NCI-H2107 (cell line): ENCODE measurements at regions not wholly inside any gene's neighbourhood (a gene's known extent, or its start where the extent isn't known, plus 50 kb on each side); places are given as distances from the start of the nearest gene placed in this dataset.

Experiments
- DNase-seq: peaks from one replicate; lab custom pipeline; 2025; lab: John Stamatoyannopoulos, UW

DNA sequence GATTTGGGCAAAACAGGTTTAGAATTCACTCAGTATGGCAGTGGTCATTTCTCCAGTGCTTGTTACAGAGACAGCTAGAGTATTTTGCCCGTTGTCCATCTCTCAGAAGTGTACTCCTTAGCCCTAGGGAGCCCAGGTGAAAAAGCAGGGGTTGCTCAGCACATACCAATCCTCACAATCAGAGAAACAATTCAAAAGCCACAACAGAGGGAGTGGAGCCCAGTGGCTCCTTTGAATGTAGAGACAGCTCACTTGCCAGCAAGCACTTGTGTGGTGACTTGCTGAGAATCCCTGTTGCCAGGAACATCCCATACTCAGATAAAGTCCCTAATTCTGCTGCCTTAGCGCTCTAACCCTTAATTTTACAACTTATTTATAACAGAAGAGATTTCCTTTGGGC, 1488.3 kb downstream of the RPA4 start:
- DNase-seq = no peak

GRCh38 chrX:98379134-98379533, 1495.4 kb downstream of the RPA4 start:
- DNase-seq = no peak

DNA sequence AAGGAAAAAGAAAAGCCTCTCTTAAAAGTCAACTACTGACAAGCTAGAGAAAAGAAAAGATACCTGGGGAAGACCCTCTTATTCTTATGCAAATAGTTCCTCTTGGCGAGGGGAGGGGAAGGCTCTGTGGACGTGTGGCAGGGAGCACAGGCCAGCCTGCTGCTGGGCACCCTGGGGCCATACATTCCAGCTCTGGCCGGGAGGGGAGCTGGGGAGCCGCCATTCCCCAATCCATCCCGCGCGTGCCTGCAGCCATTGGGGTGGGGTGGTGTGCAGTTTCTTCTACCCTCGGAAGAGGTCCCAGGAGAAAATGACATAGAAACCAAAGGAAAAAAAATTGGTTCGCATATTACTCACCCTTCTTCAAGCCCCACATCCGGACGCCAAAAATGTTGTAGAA, 1496.4 kb downstream of the RPA4 start:
- DNase-seq = no peak

DNA sequence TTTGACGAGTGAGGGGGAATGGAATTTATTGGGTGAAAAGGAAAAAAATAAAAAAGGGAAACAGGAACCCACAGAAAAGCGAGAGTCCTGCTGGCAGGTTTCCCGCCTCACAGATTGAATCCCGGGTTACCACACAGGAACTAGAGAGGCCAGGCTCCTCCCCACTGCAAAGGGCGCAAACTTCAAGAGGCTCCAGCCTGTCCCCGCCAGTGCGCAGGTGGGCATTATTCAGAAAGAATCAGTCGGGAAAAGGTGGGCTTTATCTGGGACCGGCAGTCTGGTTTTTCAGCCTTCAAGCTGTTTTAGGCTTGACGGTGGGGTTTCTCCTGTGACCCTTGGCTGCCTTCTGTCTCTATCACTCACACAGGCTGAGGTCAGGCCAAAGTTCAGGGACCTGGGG, 1496.8 kb downstream of the RPA4 start:
- DNase-seq = no peak

DNA sequence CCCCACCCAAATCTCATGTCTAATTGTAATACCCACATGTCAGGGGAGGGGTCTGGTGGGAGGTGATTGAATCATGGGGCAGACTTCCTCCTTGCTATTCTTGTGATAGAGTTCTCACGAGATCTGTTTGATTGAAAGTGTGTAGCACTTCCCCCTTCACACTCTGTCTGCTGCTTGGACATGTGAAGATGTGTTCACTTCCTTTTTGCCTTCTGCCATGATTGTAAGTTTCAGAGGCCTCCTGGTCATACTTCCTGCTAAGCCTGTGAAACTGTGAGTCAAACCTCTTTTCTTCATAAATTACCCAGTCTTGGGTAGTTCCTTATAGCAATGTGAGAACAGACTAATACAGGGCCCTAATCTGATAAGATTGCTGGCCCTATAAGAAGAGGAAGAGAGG, 1514.8 kb downstream of the RPA4 start:
- DNase-seq = no peak

DNA sequence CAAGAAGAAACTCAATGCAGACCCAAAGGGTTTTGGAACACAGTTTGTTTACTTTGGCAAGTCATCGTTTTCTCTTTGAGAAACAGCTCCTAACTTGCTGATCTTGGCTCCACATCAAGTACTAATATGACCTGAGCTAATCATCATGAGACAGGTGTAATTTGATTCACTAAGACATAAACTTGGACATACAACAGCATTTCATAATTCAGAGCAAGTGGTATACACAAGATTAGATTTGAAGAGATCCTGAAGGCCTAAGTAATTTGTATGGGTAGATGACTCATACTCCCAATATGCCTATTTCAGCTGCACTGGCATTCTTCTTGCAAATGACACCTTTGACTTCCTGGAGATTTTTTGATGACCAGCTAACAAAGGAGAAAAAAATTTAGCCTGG, 1521.7 kb downstream of the RPA4 start:
- no peak for DNase-seq

DNA sequence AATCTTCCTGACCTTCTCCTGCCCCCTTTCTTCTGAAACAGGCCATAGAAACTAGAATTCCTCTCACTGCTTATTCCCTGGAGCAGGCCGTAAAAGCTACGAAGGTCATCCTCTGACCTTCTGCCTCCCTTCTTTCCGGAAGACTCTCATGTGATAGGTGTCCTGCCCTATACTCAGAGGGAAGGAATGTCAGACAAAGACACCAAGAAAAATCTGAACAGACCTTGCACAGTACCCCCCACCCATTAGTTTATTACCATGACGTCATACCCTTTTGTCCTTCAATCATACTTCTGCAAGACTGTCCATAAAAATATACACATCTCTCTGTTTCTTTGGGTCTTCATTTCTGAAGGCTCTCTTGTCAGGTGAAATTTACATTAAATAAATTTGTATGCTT, 1523.9 kb downstream of the RPA4 start:
- no peak for DNase-seq

- DNase-seq = no peak
Measured at GRCh38 chrX:98409867-98410266, 1526.2 kb downstream of the RPA4 start.

DNA sequence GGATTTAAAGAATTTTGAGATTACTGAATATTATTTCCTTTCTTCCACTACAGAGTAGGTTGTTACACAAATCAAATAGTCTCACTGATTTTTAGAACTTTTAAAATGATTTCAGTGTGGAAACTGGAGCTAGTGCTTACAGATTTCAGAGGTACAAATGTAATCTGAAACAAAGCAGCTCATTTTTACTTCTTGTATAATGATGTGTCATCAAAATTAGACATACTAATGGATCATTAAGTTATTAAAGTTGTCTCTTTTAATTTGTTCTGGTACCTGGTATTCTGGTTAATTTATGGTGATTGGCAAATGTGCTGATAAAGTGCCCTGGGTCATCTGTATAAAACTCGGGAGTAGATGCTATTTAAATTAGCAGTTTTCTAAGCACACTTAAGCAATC, 1528.3 kb downstream of the RPA4 start:
- no peak for DNase-seq

- DNase-seq = no peak
Measured at GRCh38 chrX:98422536-98422935, 1538.8 kb downstream of the RPA4 start.

DNA sequence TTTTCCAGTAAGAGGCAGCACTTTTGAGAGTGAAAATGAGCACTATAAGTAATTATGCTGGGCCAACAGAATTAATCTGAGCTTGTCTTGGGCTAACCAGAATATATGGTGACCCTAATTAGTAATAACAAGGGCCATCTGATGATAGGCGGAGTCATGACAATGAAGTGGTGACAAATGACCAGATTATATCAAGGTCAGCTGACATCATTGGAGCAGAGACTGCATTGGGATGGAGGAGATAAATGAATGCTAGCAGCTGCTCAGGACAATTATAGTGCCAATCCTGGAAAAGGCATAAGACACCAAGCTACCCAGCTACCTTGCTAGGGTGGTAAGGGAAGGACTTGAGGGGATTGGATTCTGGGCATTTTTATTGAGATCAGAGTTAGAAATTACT, 1548.7 kb downstream of the RPA4 start:
- no peak for DNase-seq

GRCh38 chrX:98448524-98448923, 1564.8 kb downstream of the RPA4 start:
- no peak for DNase-seq

- DNase-seq = no peak
Measured at GRCh38 chrX:98452456-98452855, 1568.7 kb downstream of the RPA4 start.

DNA sequence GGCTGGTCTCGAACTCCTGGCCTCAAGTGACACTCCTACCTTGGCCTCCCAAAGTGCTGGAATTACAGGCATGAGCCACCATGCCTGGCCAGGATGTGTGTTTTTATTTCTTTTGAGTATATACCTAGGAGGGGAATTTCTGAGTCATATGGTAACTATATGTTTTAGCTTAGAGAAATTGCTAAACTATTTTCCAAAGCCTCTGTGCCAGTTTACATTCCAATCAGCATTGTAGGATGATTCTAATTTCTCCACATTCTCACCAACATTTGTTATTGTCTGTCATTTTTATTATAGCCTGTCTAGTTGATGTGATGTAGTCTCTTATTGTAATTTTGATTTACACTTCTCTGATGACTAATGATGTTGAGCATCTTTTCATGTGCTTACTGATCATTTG, 1576.0 kb downstream of the RPA4 start:
- DNase-seq = no peak

DNA sequence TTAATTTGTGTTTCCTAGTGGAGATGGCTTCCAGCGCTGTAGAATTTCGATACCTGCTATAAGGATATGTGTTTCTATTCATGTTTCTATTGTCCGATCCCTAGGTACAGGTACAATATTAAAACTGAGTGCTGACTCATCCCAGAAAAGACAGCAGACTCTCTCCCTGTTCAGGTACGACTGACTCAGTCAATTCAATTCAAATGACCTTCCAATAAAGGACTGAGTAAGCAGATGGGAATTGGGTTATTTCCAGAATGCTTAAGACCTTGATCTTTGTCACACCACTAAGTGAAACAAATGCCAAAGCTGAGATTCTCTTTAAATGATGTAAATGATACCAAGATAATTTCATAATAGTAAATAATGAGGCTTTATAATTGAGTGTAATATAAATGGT, 1596.9 kb downstream of the RPA4 start:
- no peak for DNase-seq

GRCh38 chrX:98481636-98482035, 1597.9 kb downstream of the RPA4 start:
- DNase-seq = no peak

GRCh38 chrX:98490670-98491069, 1607.0 kb downstream of the RPA4 start:
- no peak for DNase-seq

- no peak for DNase-seq
Measured at GRCh38 chrX:98501426-98501825, 1617.7 kb downstream of the RPA4 start.

GRCh38 chrX:98506907-98507306, 1623.2 kb downstream of the RPA4 start:
- no peak for DNase-seq

DNA sequence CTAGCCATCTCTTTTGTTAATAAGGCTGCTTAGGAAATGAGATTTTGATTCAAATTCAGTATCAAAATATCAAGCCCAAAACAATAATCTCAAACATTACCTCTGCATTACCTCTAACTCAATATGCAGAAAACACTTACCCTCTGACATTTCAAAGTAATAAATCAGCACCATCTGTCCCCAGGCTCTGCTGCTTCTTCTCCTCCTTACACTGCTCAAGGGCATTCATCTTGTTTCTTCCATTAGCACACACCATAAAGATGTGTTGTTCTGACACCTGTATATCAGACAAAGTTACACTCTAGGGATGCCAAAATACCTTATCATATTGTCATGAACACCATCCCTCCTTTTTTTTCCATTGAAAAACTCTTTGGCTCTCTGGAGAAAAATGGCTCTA, 1630.3 kb downstream of the RPA4 start:
- no peak for DNase-seq

DNA sequence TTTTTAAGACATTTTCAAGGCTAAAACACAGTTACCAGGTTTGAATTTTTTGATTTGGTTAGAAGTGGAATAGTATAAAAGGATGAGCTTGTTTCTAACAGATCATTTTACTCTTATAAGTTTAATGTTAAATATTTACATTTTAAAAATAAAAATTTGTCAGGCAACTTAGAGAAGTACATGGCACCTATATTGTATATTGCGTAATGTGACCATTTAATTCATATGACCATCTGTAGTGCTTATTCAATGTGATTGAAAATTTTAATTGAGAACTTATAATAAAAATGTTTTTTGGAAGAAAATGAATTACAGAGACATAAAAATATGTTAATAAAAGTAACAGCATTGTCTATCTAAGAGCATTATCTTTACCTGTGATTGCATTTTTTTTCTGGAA, 1632.4 kb downstream of the RPA4 start:
- DNase-seq = no peak

GRCh38 chrX:98523026-98523425, 1639.3 kb downstream of the RPA4 start:
- no peak for DNase-seq

GRCh38 chrX:98523521-98523920, 1639.8 kb downstream of the RPA4 start:
- no peak for DNase-seq

GRCh38 chrX:98548519-98548918, 1664.8 kb downstream of the RPA4 start:
- DNase-seq = no peak

- no peak for DNase-seq
Measured at GRCh38 chrX:98568795-98569194, 1685.1 kb downstream of the RPA4 start.
